ENCODE measurements at regions not wholly inside any gene's neighbourhood (a gene's known extent, or its start where the extent isn't known, plus 50 kb on each side); places are given as distances from the start of the nearest gene placed in this dataset.
"Not testable (repeated sequence)": the region's sequence is repeated elsewhere in the genome, so short reads cannot be mapped to it uniquely, and the experiment has no call there.

- no peak for DNase-seq (ENCODE audit: low read depth in 4 of 4, low spot score in 1 of 4)
These were observed 51.1 kb upstream of the JADE1 start for GRCh38 chr4:128758314-128758922.

DNA sequence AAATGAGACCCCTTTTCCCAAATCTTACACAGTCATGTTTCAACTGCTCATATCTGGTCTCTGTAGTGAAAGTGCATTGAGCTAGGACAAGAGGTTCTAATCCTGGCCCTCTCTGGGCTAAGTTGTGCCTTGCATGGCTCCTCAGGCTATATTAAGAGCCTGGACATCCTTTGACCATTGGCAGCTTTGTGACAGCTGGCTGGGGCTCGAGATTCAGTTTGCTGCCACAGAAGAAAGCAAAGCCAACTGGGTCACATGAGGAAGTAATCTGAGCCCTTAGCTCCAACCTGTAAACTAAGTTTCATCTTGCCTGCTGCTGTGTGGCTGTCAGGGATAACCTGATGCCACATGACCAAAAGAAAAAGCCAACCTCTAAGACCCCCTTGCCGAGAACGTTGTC, 51.8 kb upstream of the JADE1 start:
- no peak for DNase-seq (ENCODE audit: low read depth in 4 of 4, low spot score in 1 of 4)

- DNase-seq (ENCODE audit: low read depth in 4 of 4, low spot score in 1 of 4), result no peak
These were observed 58.1 kb upstream of the JADE1 start for GRCh38 chr4:128751354-128751753.

DNA sequence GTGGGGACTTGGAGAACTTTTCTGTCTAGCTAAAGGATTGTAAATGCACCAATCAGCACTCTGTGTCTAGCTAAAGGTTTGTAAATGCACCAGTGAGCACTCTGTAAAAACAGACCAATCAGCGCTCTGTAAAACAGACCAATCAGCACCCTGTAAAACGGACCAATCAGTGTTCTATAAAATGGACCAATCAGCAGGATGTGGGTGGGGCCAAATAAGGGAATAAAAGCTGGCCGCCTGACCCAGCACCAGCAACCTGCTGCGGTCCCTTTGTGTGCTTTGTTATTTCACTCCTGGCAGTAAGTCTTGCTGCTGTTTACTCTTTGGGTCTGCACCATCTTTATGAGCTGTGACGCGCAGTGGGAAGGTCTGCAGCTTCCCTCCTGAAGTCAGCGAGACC, 67.8 kb upstream of the JADE1 start:
- DNase-seq (ENCODE audit: low read depth in 4 of 4, low spot score in 1 of 4), result not testable (repeated sequence)

- no peak for DNase-seq (ENCODE audit: low read depth in 4 of 4, low spot score in 1 of 4)
These were observed 72.4 kb upstream of the JADE1 start for GRCh38 chr4:128737098-128737513.

DNA sequence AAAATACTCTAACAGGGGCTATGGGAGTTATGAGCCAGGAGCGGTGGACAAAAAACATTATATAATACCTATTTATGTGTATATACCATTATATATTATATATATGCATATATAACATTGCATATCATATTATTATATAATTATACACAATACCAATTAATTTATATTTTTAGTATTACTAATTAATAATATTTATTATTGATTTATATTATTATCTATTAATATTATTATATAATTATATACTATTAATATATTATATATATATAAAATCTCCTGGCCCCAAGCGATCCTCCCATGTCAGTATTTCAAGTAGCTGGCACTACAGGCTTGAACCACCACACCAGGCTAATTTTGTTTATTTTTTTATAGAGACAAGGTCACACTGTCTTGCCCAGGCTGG, 73.8 kb upstream of the JADE1 start:
- DNase-seq (ENCODE audit: low read depth in 4 of 4, low spot score in 1 of 4), result no peak

DNA sequence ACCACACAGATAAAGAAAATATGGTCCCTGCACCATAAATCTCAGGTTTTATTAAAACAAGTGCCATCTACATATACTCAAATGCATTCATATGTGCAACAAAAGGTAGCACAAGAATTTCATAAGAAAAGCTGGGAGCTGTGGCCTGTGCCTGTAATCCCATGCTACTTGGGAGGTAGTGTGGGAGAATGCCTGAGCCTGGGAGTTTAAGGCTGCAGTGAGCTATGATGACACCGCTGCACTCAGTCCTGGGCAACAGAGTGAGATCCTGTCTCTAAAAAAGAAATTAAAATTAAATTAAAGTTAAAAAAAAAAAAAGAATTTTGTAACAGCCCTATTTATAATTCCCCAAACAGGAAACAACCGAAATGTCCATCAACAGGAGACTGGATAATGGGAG, 81.3 kb upstream of the JADE1 start:
- no peak for DNase-seq (ENCODE audit: low read depth in 4 of 4, low spot score in 1 of 4)

GRCh38 chr4:128727658-128728057, 81.8 kb upstream of the JADE1 start:
- DNase-seq (ENCODE audit: low read depth in 4 of 4, low spot score in 1 of 4), result no peak

DNA sequence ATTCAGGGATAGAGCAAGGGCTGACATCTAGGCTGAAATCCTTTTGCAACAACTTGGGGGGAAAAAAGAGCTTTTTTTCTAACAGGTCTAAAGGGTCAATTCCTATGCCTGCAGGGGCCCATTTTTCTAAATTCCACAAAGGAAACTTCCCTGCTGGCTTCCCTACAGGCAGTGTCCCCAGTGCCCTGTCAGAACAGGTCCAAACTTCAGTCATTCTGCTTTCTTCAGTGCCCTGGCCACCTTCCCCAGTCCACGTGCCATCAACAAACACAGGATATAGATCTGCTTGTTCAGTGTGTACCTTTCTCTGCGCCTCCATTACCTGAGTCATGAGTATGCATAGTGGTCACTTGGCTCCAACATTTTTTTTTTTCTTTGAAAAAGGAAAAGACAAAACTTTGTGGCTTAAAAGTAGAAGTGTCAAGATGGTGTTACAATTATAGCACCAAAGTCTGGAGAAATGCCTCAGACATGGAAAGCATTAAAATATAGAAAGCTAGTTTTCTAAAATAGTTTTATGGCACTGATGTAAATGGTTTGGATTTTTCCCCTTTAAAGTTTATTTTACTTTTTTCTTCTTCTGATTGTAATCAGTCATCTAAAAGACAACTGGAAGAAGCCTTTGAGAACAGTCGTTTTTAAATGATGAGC, 84.0 kb upstream of the JADE1 start:
- no peak for DNase-seq (ENCODE audit: low read depth in 4 of 4, low spot score in 1 of 4)

DNA sequence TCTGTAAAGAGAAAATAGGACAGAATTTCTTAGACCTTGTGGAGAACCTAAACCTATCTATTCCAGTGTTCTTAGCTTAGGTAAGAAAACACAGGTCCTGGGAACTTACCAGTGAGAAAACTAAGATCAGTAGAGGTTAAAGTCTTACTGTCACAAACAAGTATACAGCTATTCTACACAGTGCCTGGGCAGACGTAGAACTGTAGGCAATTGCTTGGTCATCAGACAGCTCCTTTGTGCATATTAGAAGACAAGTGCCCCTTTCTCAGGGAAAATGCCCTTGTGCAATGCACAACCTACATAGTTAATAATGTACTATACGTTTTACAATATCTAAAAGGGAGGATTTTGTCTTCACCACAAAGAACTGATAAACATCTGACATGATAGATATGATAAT, 86.6 kb upstream of the JADE1 start:
- no peak for DNase-seq (ENCODE audit: low read depth in 4 of 4, low spot score in 1 of 4)

DNA sequence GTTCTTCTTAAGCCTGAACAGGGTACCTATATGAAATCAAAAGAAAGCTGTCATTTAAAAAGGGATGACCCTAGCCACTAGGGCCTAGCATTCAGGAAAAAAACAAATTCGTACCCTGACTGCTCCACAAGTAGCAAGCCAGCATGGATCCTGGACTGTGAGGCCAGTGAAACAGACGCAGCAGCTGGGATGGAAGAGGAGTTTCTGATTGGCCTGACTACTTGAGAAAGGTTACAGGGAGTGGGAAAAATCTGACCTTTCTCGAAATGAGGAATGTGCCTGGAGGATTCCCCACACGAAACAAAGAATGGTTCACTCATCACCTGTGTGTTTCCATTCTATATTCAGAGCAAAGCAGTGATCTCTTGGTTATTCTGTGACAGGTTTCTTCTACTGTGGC, 87.6 kb upstream of the JADE1 start:
- DNase-seq (ENCODE audit: low read depth in 4 of 4, low spot score in 1 of 4), result no peak

- DNase-seq (ENCODE audit: low read depth in 4 of 4, low spot score in 1 of 4), result no peak
These were observed 89.2 kb upstream of the JADE1 start for GRCh38 chr4:128720270-128720669.

- DNase-seq (ENCODE audit: low read depth in 4 of 4, low spot score in 1 of 4), result no peak
These were observed 90.7 kb upstream of the JADE1 start for GRCh38 chr4:128718768-128719167.

- no peak for DNase-seq (ENCODE audit: low read depth in 4 of 4, low spot score in 1 of 4)
These were observed 93.2 kb upstream of the JADE1 start for GRCh38 chr4:128716338-128716737.

DNA sequence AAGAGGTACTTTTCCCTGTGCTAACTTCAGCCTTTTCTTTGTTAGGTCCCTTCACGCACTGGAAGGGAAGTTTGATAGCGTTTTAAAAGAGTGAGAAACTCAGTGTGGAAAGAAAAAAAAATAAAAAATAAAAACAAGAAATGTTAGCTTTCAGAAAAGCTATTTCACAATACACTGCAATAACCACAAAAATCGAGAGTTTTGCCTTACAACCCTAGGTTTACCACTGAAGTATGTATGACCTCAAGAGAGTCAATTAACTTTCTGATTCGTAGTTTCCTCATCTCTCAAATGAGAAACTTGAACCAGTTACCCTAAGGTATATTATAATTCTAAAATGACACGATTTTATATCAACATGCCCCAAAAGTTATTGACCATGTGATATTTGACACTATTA, 93.9 kb upstream of the JADE1 start:
- DNase-seq (ENCODE audit: low read depth in 4 of 4, low spot score in 1 of 4), result no peak

DNA sequence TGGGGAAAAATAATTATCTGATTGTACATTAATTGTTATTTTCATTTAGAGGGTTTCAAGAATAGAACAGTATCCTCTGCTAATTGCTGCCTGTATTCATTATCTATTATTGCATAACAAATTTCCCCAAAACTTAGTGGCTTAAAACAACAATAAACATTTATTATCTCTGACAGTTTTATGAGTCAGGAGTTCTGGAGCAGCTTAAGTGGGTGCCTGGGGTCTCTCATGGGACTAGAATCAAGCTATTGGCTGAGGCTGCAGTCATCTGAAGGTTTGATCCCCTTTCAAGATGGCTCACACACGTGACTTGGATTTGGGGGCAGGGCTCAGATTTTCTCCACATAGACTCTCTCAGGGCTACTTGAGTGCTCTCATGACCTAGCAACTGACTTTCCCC, 98.1 kb upstream of the JADE1 start:
- no peak for DNase-seq (ENCODE audit: low read depth in 4 of 4, low spot score in 1 of 4)

GRCh38 chr4:128709268-128709667, 100.2 kb upstream of the JADE1 start:
- no peak for DNase-seq (ENCODE audit: low read depth in 4 of 4, low spot score in 1 of 4)

DNA sequence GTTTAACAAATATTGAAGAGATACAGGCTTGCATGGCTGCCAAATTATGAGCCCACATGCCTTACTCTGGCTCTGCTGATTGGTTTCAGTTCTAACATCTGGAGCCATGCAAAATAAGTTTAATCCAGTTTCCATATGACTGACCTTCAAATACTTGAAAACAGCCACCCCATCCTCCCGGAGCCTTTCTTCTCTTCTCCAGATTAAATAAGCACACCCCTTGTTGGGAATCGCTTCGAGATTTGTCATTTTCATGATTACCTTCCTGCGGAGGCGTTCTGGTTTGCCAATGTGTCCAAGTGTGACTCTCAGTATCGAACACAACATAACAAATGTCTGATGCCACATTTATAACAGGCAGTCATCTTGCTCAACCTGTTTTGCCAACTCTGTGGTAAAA, 101.6 kb upstream of the JADE1 start:
- no peak for DNase-seq (ENCODE audit: low read depth in 4 of 4, low spot score in 1 of 4)

DNA sequence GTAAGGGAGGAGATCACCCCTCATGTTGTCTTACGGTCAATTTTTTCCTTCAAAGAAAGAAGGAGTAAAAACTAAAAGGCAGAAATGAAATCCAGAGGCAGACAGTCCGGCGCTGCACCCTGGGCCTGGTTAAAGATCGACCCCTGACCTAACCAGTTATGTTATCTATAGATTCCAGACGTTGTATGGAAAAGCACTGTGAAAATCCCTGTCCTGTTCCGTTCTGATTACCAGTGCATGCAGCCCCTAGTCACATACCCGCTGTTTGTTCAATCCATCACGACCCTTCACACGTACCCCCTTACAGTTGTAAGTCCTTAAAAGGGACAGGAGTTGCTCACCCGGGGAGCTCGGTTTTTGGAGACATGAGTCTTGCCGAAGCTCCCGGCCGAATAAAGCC, 105.6 kb upstream of the JADE1 start:
- DNase-seq (ENCODE audit: low read depth in 4 of 4, low spot score in 1 of 4), result no peak

DNA sequence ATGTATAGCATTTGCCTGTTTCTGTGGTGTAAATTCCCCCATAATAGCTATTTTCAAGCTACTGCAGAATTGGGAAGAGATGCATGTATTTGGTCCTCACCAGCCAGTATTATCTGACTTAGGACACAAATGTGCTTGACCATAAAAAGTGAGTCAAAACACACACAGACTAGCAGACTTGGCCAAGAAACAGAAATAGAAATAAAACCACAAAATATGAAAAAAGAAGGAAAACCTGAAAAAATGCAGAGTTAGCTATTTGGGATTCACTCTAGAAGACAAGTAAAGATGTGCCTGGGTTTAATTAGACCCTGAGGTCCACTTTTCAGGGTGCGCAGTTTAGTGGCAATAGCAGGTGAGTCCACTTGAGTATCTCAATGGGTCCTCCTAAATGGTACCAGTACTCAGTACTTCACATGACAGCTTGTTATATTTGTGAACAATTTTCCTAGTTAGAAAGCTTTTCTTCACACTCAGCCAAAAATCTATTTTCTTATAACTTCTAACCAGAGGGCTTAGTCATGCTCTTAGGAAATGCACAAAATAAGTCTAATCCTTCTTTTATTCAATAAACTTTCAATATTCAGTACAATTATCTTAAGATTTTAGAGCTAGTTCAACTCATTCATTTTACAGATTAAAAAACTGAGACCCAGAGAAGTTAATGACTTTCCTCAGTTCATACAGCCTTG, 108.7 kb upstream of the JADE1 start:
- DNase-seq (ENCODE audit: low read depth in 4 of 4, low spot score in 1 of 4), result no peak

GRCh38 chr4:128698386-128698785, 111.1 kb upstream of the JADE1 start:
- no peak for DNase-seq (ENCODE audit: low read depth in 4 of 4, low spot score in 1 of 4)

- no peak for DNase-seq (ENCODE audit: low read depth in 4 of 4, low spot score in 1 of 4)
These were observed 112.2 kb upstream of the JADE1 start for GRCh38 chr4:128697323-128697722.

DNA sequence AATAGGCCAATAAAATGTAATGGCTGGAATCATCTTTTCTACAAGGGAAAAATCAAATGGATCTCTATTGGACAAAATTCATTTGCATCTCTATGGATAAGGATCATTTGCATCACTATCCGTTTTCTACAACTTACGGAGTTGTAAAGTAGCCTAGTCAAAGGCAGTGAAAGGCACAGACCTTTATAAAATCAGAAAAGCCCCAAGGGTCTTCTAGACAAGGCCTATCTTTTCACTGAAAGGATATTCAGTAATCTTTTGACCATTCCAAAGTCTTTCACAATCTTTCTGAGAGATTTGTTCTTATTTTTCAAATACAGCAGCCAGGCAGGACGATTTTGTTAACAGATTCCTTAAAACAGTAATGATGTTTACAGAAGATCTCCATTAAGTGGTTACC, 119.5 kb upstream of the JADE1 start:
- DNase-seq (ENCODE audit: low read depth in 4 of 4, low spot score in 1 of 4), result no peak
